Cardiac muscle cell (in vitro differentiated cells and primary cell): ENCODE measurements at regions not wholly inside any gene's neighbourhood (a gene's known extent, or its start where the extent isn't known, plus 50 kb on each side); places are given as distances from the start of the nearest gene placed in this dataset.

Experiments used
- DNase-seq, 2 donors: peaks; one replicate each; pipeline versions ENCODE4 v3.0.0 to v3.0.0-alpha.2; 2010 to 2017; ENCODE audit warnings: low read depth in 1 of 2, low spot score in 1 of 2
- H3K27ac ChIP-seq: fragments of 200-600 bp; sonication (generic); 2 replicates; pipeline ENCODE4 v1.5.1; 2016
- H3K27me3 ChIP-seq: fragments of 200-600 bp; sonication (generic); 2 replicates; pipeline ENCODE4 v1.6.0; 2016; ENCODE audit warnings: control low read depth
- H3K36me3 ChIP-seq: fragments of 200-600 bp; sonication (generic); 2 replicates; pipeline ENCODE4 v1.5.1; 2016; ENCODE audit warnings: control low read depth
- H3K4me1 ChIP-seq: fragments of 200-600 bp; sonication (generic); 2 replicates; pipeline ENCODE4 v1.8.1; 2017; ENCODE audit warnings: low read depth, mild to moderate bottlenecking, mixed run types
- H3K4me3 ChIP-seq: fragments of 200-600 bp; sonication (generic); 2 replicates; pipeline ENCODE4 v1.5.1; 2016; ENCODE audit warnings: mild to moderate bottlenecking
- H3K9me3 ChIP-seq: fragments of 200-600 bp; sonication (generic); 2 replicates; pipeline ENCODE4 v1.5.1; 2017; ENCODE audit warnings: low read depth, mild to moderate bottlenecking, control low read depth
- CTCF ChIP-seq: IDR thresholded peaks from 2 replicates; pipeline ENCODE4 v1.5.1; 2012; ENCODE audit warnings: low read depth, mild to moderate bottlenecking, low read length

- H3K4me3 ChIP-seq: no peak overlapping the region
- DNase-seq: no peak
- no peak for TF ChIP-seq CTCF
- H3K27ac ChIP-seq: no peak overlapping the region
- H3K9me3 ChIP-seq: no peaks in the 10 kb centered on the region
- H3K36me3 ChIP-seq: no peaks in the 10 kb centered on the region
- H3K4me1 ChIP-seq: no peaks in the 10 kb centered on the region
- no peaks in the 10 kb centered on the region for H3K27me3 ChIP-seq
These were observed 73.8 kb downstream of the RBFOX3 start for GRCh38 chr17:79537061-79537460.

- TF ChIP-seq CTCF: no peak
- no peaks in the 10 kb centered on the region for H3K4me1 ChIP-seq
- H3K27me3 ChIP-seq: no peaks in the 10 kb centered on the region
- no peak for DNase-seq
- H3K36me3 ChIP-seq: no peaks in the 10 kb centered on the region
- H3K27ac ChIP-seq: no peak overlapping the region
- H3K9me3 ChIP-seq: no peaks in the 10 kb centered on the region
- no peak overlapping the region for H3K4me3 ChIP-seq
These were observed 74.5 kb downstream of the RBFOX3 start for GRCh38 chr17:79536212-79536840.

- H3K4me1 ChIP-seq: no peaks in the 10 kb centered on the region
- no peaks in the 10 kb centered on the region for H3K9me3 ChIP-seq
- no peak overlapping the region for H3K4me3 ChIP-seq
- no peak for DNase-seq
- H3K36me3 ChIP-seq: no peaks in the 10 kb centered on the region
- H3K27me3 ChIP-seq: no peaks in the 10 kb centered on the region
- H3K27ac ChIP-seq: no peak overlapping the region
- no peak for TF ChIP-seq CTCF
These were observed 75.2 kb downstream of the RBFOX3 start for GRCh38 chr17:79535728-79536025.

- no peaks in the 10 kb centered on the region for H3K36me3 ChIP-seq
- DNase-seq: no peak
- no peaks in the 10 kb centered on the region for H3K27me3 ChIP-seq
- H3K9me3 ChIP-seq: no peaks in the 10 kb centered on the region
- TF ChIP-seq CTCF: no peak
- no peak overlapping the region for H3K27ac ChIP-seq
- no peak overlapping the region for H3K4me3 ChIP-seq
- no peaks in the 10 kb centered on the region for H3K4me1 ChIP-seq
These were observed 75.8 kb downstream of the RBFOX3 start for GRCh38 chr17:79534851-79535727.

GRCh38 chr17:79534111-79534510 lies 76.7 kb downstream of the RBFOX3 start:
- no peaks in the 10 kb centered on the region for H3K4me1 ChIP-seq
- no peaks in the 10 kb centered on the region for H3K9me3 ChIP-seq
- no peak for DNase-seq
- H3K27me3 ChIP-seq: peaks cover 2% of the 10 kb centered on the region
- no peaks in the 10 kb centered on the region for H3K36me3 ChIP-seq
- no peak overlapping the region for H3K27ac ChIP-seq
- H3K4me3 ChIP-seq: no peak overlapping the region
- no peak for TF ChIP-seq CTCF
